WTC11 (cell line): ENCODE measurements at regions not wholly inside any gene's neighbourhood (a gene's known extent, or its start where the extent isn't known, plus 50 kb on each side); places are given as distances from the start of the nearest gene placed in this dataset.

Experiments used
- ATAC-seq: fragments of 200-7000 bp; cut with Tn5 transposase; 2 replicates; pipeline ENCODE4 v1.10.0; 2021; ENCODE audit warnings: mild to moderate bottlenecking, moderate library complexity
- CTCF ChIA-PET: fragments of 300-600 bp; sonication (Branson Sonifier 250); formaldehyde crosslinking; loops from one replicate; lab custom pipeline; 2021; ENCODE audit warnings: antibody characterized with exemption; lab: Charles Lee
- POLR2A ChIA-PET: fragments of 350-600 bp; sonication (Branson Sonifier 250); formaldehyde crosslinking; loops from one replicate; lab custom pipeline; 2021; ENCODE audit warnings: antibody characterized with exemption; lab: Charles Lee
- DNase-seq: peaks from one replicate; pipeline ENCODE4 v3.0.0; 2021; ENCODE audit warnings: low spot score
- H3K27ac Mint-ChIP-seq: 2 replicates; pipeline ENCODE4 v1.8.0; 2021; ENCODE audit warnings: mixed read lengths
- H3K27me3 Mint-ChIP-seq: 2 replicates; pipeline ENCODE4 v1.8.0; 2021; ENCODE audit warnings: low read depth, mild to moderate bottlenecking, moderate library complexity, mixed read lengths
- H3K36me3 Mint-ChIP-seq: 2 replicates; pipeline ENCODE4 v1.8.0; 2021; ENCODE audit warnings: mixed read lengths
- H3K4me1 Mint-ChIP-seq: 2 replicates; pipeline ENCODE4 v1.8.0; 2022; ENCODE audit warnings: mixed read lengths
- H3K4me3 Mint-ChIP-seq: 2 replicates; pipeline ENCODE4 v1.8.0; 2021; ENCODE audit warnings: mild to moderate bottlenecking, moderate library complexity, mixed read lengths
- H3K9me3 Mint-ChIP-seq: 2 replicates; pipeline ENCODE4 v1.8.0; 2021; ENCODE audit warnings: mixed read lengths
- GABPB1 ChIP-seq: sonication (generic); formaldehyde crosslinking; IDR thresholded peaks from 2 replicates; pipeline ENCODE4 v1.8.1; 2023; ENCODE audit warnings: mild to moderate bottlenecking, missing genetic modification reagents
- HMGA2 ChIP-seq: fragments of 250-450 bp; sonication (Bioruptor Pico); IDR thresholded peaks from 2 replicates; pipeline ENCODE4 v1.4.0; 2021; ENCODE audit warnings: mild to moderate bottlenecking, moderate library complexity
- JUN ChIP-seq: sonication (generic); formaldehyde crosslinking; IDR thresholded peaks from 2 replicates; pipeline ENCODE4 v1.8.0; 2023; ENCODE audit warnings: mild to moderate bottlenecking, missing genetic modification reagents
- NR1H2 ChIP-seq: sonication (generic); formaldehyde crosslinking; IDR thresholded peaks from 2 replicates; pipeline ENCODE4 v1.9.0; 2021; ENCODE audit warnings: mild to moderate bottlenecking, moderate library complexity, missing genetic modification reagents
- SMAD3 ChIP-seq: sonication (generic); formaldehyde crosslinking; IDR thresholded peaks from 2 replicates; pipeline ENCODE4 v1.8.0; 2022; ENCODE audit warnings: missing genetic modification reagents, mild to moderate bottlenecking, borderline replicate concordance
- TEAD1 ChIP-seq: sonication (generic); formaldehyde crosslinking; IDR thresholded peaks from 2 replicates; pipeline ENCODE4 v1.8.0; 2022; ENCODE audit warnings: mild to moderate bottlenecking, missing genetic modification reagents
- TP53 ChIP-seq: sonication (generic); formaldehyde crosslinking; IDR thresholded peaks from 2 replicates; pipeline ENCODE4 v1.8.1; 2023; ENCODE audit warnings: mild to moderate bottlenecking, missing genetic modification reagents
- ZBTB21 ChIP-seq: sonication (generic); formaldehyde crosslinking; IDR thresholded peaks from 2 replicates; pipeline ENCODE4 v1.8.1; 2023; ENCODE audit warnings: mild to moderate bottlenecking, missing genetic modification reagents, borderline replicate concordance
- TF ChIP-seq, protein P1 (sequence below): sonication (generic); formaldehyde crosslinking; IDR thresholded peaks from 2 replicates; pipeline ENCODE4 v1.8.1; 2022; ENCODE audit warnings: mild to moderate bottlenecking, moderate library complexity, missing genetic modification reagents
- TF ChIP-seq, protein P2 (sequence below): fragments of 250-450 bp; sonication (Bioruptor Pico); IDR thresholded peaks from 2 replicates; pipeline ENCODE4 v1.9.0; 2021; ENCODE audit warnings: mild to moderate bottlenecking, borderline replicate concordance
- TF ChIP-seq, protein P3 (sequence below): sonication (generic); formaldehyde crosslinking; IDR thresholded peaks from 2 replicates; pipeline ENCODE4 v1.8.1; 2023; ENCODE audit warnings: mild to moderate bottlenecking, missing genetic modification reagents
- TF ChIP-seq, protein P4 (sequence below): sonication (generic); formaldehyde crosslinking; IDR thresholded peaks from 2 replicates; pipeline ENCODE4 v1.8.1; 2023; ENCODE audit warnings: mild to moderate bottlenecking, moderate library complexity, missing genetic modification reagents
- TF ChIP-seq, protein P5 (sequence below): sonication (generic); formaldehyde crosslinking; IDR thresholded peaks from 2 replicates; pipeline ENCODE4 v1.8.0; 2022; ENCODE audit warnings: mild to moderate bottlenecking, missing genetic modification reagents
- TF ChIP-seq, protein P6 (sequence below): sonication (generic); formaldehyde crosslinking; IDR thresholded peaks from 2 replicates; pipeline ENCODE4 v1.8.0; 2023; ENCODE audit warnings: missing genetic modification reagents, mild to moderate bottlenecking, borderline replicate concordance
- TF ChIP-seq, protein P7 (sequence below): sonication (generic); formaldehyde crosslinking; IDR thresholded peaks from 2 replicates; pipeline ENCODE4 v1.8.1; 2023; ENCODE audit warnings: mild to moderate bottlenecking, missing genetic modification reagents, moderate library complexity

DNA sequence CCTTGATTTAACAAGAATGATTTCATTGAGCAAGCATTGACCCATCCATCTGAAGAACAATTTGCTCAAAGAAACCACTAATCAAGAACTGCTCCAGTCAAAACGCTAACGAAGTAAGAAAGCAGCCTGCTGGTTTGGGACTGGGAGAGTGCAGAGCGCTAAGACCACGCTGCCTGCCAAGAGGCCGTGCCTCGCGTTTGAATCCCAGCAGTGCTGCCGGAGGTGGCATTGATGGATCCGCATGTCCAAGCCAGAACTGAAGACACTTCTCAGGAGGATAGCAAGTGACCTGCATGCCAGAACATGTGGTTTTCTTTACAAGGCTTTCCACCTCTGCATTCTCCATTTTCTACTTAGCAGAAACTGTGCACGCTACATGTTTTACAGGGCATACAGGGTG, 105.2 kb upstream of the FOXC1 start:
- DNase-seq: no peak
- H3K4me1 Mint-ChIP-seq: no peaks in the 10 kb centered on the region
- POLR2A ChIA-PET: no interaction called here
- H3K36me3 Mint-ChIP-seq: 0 out of 2 replicates have a peak, but pooled peaks cover under 1% of the 10 kb centered on the region
- H3K27me3 Mint-ChIP-seq: no peaks in the 10 kb centered on the region
- ATAC-seq: no peak
- TF ChIP-seq ZBTB21 (CRISPR knock-in tag): no peak
- TF ChIP-seq, protein P1, sequence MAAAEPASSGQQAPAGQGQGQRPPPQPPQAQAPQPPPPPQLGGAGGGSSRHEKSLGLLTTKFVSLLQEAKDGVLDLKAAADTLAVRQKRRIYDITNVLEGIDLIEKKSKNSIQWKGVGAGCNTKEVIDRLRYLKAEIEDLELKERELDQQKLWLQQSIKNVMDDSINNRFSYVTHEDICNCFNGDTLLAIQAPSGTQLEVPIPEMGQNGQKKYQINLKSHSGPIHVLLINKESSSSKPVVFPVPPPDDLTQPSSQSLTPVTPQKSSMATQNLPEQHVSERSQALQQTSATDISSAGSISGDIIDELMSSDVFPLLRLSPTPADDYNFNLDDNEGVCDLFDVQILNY (CRISPR knock-in tag): no peak
- TF ChIP-seq, protein P2, sequence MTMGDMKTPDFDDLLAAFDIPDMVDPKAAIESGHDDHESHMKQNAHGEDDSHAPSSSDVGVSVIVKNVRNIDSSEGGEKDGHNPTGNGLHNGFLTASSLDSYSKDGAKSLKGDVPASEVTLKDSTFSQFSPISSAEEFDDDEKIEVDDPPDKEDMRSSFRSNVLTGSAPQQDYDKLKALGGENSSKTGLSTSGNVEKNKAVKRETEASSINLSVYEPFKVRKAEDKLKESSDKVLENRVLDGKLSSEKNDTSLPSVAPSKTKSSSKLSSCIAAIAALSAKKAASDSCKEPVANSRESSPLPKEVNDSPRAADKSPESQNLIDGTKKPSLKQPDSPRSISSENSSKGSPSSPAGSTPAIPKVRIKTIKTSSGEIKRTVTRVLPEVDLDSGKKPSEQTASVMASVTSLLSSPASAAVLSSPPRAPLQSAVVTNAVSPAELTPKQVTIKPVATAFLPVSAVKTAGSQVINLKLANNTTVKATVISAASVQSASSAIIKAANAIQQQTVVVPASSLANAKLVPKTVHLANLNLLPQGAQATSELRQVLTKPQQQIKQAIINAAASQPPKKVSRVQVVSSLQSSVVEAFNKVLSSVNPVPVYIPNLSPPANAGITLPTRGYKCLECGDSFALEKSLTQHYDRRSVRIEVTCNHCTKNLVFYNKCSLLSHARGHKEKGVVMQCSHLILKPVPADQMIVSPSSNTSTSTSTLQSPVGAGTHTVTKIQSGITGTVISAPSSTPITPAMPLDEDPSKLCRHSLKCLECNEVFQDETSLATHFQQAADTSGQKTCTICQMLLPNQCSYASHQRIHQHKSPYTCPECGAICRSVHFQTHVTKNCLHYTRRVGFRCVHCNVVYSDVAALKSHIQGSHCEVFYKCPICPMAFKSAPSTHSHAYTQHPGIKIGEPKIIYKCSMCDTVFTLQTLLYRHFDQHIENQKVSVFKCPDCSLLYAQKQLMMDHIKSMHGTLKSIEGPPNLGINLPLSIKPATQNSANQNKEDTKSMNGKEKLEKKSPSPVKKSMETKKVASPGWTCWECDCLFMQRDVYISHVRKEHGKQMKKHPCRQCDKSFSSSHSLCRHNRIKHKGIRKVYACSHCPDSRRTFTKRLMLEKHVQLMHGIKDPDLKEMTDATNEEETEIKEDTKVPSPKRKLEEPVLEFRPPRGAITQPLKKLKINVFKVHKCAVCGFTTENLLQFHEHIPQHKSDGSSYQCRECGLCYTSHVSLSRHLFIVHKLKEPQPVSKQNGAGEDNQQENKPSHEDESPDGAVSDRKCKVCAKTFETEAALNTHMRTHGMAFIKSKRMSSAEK (CRISPR knock-in tag): no peak
- CTCF ChIA-PET: no interaction called here
- no peak overlapping the region for H3K27ac Mint-ChIP-seq
- no peak overlapping the region for H3K4me3 Mint-ChIP-seq
- H3K9me3 Mint-ChIP-seq: peaks cover 6% of the 10 kb centered on the region

DNA sequence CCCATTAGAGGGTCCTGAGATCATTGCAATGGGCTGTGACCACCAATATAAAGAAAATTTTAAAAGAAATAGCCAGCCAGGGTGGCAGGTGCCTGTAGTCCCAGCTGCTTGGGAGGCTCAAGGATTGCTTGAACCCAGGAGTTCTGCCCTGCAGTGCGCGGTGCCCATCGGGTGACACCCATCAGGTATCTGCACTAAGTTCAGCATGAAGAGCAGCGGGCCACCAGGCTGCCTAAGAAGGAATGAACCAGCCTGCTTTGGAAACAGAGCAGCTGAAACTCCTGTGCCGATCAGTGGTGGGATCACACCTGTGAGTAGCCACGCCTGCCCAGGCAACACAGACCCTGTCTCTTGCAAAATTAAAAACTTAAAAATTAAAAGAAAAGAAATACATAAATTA, 102.5 kb upstream of the FOXC1 start:
- no peak for DNase-seq
- Mint-ChIP-seq H3K27me3 (no peaks in the 10 kb centered on the region), H3K9me3 (peaks cover 9% of the 10 kb centered on the region), H3K27ac (no peak overlapping the region), H3K36me3 (0 out of 2 replicates have a peak, but pooled peaks cover 4% of the 10 kb centered on the region), H3K4me3 (no peak overlapping the region), H3K4me1 (peaks cover 11% of the 10 kb centered on the region)
- TF ChIP-seq TEAD1: no peak
- no peak for TF ChIP-seq NR1H2 (CRISPR knock-in tag)
- TF ChIP-seq, protein P3, sequence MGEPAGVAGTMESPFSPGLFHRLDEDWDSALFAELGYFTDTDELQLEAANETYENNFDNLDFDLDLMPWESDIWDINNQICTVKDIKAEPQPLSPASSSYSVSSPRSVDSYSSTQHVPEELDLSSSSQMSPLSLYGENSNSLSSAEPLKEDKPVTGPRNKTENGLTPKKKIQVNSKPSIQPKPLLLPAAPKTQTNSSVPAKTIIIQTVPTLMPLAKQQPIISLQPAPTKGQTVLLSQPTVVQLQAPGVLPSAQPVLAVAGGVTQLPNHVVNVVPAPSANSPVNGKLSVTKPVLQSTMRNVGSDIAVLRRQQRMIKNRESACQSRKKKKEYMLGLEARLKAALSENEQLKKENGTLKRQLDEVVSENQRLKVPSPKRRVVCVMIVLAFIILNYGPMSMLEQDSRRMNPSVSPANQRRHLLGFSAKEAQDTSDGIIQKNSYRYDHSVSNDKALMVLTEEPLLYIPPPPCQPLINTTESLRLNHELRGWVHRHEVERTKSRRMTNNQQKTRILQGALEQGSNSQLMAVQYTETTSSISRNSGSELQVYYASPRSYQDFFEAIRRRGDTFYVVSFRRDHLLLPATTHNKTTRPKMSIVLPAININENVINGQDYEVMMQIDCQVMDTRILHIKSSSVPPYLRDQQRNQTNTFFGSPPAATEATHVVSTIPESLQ (CRISPR knock-in tag): no peak
- no peak for TF ChIP-seq TP53 (CRISPR knock-in tag)
- TF ChIP-seq, protein P4, sequence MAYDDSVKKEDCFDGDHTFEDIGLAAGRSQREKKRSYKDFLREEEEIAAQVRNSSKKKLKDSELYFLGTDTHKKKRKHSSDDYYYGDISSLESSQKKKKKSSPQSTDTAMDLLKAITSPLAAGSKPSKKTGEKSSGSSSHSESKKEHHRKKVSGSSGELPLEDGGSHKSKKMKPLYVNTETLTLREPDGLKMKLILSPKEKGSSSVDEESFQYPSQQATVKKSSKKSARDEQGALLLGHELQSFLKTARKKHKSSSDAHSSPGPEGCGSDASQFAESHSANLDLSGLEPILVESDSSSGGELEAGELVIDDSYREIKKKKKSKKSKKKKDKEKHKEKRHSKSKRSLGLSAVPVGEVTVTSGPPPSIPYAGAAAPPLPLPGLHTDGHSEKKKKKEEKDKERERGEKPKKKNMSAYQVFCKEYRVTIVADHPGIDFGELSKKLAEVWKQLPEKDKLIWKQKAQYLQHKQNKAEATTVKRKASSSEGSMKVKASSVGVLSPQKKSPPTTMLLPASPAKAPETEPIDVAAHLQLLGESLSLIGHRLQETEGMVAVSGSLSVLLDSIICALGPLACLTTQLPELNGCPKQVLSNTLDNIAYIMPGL (CRISPR knock-in tag): no peak
- TF ChIP-seq SMAD3: no peak
- TF ChIP-seq, protein P5, sequence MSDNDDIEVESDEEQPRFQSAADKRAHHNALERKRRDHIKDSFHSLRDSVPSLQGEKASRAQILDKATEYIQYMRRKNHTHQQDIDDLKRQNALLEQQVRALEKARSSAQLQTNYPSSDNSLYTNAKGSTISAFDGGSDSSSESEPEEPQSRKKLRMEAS (CRISPR knock-in tag): no peak
- TF ChIP-seq, protein P6, sequence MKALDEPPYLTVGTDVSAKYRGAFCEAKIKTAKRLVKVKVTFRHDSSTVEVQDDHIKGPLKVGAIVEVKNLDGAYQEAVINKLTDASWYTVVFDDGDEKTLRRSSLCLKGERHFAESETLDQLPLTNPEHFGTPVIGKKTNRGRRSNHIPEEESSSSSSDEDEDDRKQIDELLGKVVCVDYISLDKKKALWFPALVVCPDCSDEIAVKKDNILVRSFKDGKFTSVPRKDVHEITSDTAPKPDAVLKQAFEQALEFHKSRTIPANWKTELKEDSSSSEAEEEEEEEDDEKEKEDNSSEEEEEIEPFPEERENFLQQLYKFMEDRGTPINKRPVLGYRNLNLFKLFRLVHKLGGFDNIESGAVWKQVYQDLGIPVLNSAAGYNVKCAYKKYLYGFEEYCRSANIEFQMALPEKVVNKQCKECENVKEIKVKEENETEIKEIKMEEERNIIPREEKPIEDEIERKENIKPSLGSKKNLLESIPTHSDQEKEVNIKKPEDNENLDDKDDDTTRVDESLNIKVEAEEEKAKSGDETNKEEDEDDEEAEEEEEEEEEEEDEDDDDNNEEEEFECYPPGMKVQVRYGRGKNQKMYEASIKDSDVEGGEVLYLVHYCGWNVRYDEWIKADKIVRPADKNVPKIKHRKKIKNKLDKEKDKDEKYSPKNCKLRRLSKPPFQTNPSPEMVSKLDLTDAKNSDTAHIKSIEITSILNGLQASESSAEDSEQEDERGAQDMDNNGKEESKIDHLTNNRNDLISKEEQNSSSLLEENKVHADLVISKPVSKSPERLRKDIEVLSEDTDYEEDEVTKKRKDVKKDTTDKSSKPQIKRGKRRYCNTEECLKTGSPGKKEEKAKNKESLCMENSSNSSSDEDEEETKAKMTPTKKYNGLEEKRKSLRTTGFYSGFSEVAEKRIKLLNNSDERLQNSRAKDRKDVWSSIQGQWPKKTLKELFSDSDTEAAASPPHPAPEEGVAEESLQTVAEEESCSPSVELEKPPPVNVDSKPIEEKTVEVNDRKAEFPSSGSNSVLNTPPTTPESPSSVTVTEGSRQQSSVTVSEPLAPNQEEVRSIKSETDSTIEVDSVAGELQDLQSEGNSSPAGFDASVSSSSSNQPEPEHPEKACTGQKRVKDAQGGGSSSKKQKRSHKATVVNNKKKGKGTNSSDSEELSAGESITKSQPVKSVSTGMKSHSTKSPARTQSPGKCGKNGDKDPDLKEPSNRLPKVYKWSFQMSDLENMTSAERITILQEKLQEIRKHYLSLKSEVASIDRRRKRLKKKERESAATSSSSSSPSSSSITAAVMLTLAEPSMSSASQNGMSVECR (CRISPR knock-in tag): no peak
- TF ChIP-seq JUN: no peak
- TF ChIP-seq GABPB1 (CRISPR knock-in tag): no peak
- TF ChIP-seq, protein P7, sequence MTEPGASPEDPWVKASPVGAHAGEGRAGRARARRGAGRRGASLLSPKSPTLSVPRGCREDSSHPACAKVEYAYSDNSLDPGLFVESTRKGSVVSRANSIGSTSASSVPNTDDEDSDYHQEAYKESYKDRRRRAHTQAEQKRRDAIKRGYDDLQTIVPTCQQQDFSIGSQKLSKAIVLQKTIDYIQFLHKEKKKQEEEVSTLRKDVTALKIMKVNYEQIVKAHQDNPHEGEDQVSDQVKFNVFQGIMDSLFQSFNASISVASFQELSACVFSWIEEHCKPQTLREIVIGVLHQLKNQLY (CRISPR knock-in tag): no peak
- TF ChIP-seq HMGA2 (CRISPR knock-in tag): no peak
- TF ChIP-seq ZBTB21 (CRISPR knock-in tag): no peak
- ATAC-seq: no peak
- ChIA-PET POLR2A (interaction anchor here (0.7 kb wide), 2 partner anchors 36 to 547 kb away, joined by 3 to 6 read pairs; no protein-coding TSS in a partner anchor), CTCF (interaction anchor here (0.7 kb wide), 1 partner anchor 9 kb away, joined by 3 read pairs; no protein-coding TSS in a partner anchor)
